PC-9 (cell line): ENCODE measurements at regions not wholly inside any gene's neighbourhood (a gene's known extent, or its start where the extent isn't known, plus 50 kb on each side); places are given as distances from the start of the nearest gene placed in this dataset.
A peak's percentile ranks its signal among the peaks of the same experiment; 100 is the strongest.

ENCODE experiments used
- CTCF ChIP-seq: fragments of 200-600 bp; sonication (generic); conservative IDR thresholded peaks from 2 replicates; pipeline ENCODE4 v1.6.1; 2017; ENCODE audit warnings: mixed run types, antibody characterized with exemption, mild to moderate bottlenecking, moderate library complexity
- EZH2 ChIP-seq: fragments of 200-600 bp; sonication (generic); IDR thresholded peaks from 2 replicates; pipeline ENCODE4 v1.8.0; 2017; ENCODE audit warnings: antibody characterized with exemption, low read depth

GRCh38 chr6:6724539-6725467 is 136.3 kb downstream of the LY86 start:
- peak; percentile 64 for TF ChIP-seq CTCF
- no peak for TF ChIP-seq EZH2
